ENCODE measurements at regions not wholly inside any gene's neighbourhood (a gene's known extent, or its start where the extent isn't known, plus 50 kb on each side); places are given as distances from the start of the nearest gene placed in this dataset.

DNA sequence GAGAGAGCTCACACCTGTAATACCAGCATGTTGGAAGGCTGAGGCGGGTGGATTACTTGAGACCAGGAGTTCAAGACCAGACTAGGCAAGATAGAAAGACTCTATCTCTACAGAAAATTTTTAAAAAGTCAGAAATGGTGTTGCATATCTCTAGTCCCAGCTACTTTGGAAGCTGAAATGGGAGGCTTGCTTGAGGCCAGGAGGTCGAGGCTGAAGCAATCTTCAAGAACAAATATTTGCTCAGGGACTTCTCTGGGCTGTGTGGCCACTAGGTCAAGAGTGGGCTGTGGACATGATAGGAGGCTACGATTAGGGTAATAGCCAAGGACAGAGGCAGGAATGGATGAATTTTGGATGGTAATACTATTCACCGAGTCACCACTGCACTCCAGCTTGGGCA is 135.8 kb upstream of the PEG3 start:
- H3K27me3 ChIP-seq (ENCODE audit: insufficient read depth, low read depth, low read length), result no peaks in the 10 kb centered on the region
- H2AFZ ChIP-seq (ENCODE audit: low read depth, low read length), result no peak overlapping the region
- H3K27ac ChIP-seq (ENCODE audit: low read length), result no peak overlapping the region
- H4K20me1 ChIP-seq (ENCODE audit: insufficient read depth), result no peaks in the 10 kb centered on the region
- no peaks in the 10 kb centered on the region for H3K9me2 ChIP-seq (ENCODE audit: insufficient read depth, low read length)
- no peaks in the 10 kb centered on the region for H3K36me3 ChIP-seq (ENCODE audit: insufficient read depth, low read length)
- no peaks in the 10 kb centered on the region for H3K79me2 ChIP-seq (replicated peaks; ENCODE audit: insufficient read depth, low read length)
- no peaks in the 10 kb centered on the region for H3F3A ChIP-seq (ENCODE audit: insufficient read depth, low read length, poor library complexity, severe bottlenecking)
- H3K9ac ChIP-seq (ENCODE audit: low read length), result no peak overlapping the region
- H3K4me3 ChIP-seq (ENCODE audit: low read length), result no peak overlapping the region
- H3K9me3 ChIP-seq (ENCODE audit: low read length), result peaks cover 5% of the 10 kb centered on the region
- TF ChIP-seq, protein P1, sequence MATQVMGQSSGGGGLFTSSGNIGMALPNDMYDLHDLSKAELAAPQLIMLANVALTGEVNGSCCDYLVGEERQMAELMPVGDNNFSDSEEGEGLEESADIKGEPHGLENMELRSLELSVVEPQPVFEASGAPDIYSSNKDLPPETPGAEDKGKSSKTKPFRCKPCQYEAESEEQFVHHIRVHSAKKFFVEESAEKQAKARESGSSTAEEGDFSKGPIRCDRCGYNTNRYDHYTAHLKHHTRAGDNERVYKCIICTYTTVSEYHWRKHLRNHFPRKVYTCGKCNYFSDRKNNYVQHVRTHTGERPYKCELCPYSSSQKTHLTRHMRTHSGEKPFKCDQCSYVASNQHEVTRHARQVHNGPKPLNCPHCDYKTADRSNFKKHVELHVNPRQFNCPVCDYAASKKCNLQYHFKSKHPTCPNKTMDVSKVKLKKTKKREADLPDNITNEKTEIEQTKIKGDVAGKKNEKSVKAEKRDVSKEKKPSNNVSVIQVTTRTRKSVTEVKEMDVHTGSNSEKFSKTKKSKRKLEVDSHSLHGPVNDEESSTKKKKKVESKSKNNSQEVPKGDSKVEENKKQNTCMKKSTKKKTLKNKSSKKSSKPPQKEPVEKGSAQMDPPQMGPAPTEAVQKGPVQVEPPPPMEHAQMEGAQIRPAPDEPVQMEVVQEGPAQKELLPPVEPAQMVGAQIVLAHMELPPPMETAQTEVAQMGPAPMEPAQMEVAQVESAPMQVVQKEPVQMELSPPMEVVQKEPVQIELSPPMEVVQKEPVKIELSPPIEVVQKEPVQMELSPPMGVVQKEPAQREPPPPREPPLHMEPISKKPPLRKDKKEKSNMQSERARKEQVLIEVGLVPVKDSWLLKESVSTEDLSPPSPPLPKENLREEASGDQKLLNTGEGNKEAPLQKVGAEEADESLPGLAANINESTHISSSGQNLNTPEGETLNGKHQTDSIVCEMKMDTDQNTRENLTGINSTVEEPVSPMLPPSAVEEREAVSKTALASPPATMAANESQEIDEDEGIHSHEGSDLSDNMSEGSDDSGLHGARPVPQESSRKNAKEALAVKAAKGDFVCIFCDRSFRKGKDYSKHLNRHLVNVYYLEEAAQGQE (IDR thresholded peaks at IDR 0.05; ENCODE audit: borderline replicate concordance), result no peak
- TF ChIP-seq EZH2 (IDR thresholded peaks at IDR 0.05; ENCODE audit: borderline replicate concordance, insufficient read depth, low read length, poor library complexity, severe bottlenecking), result no peak
- TF ChIP-seq RAD21 (conservative IDR thresholded peaks at IDR 0.05), result no peak
- TF ChIP-seq, protein P2, sequence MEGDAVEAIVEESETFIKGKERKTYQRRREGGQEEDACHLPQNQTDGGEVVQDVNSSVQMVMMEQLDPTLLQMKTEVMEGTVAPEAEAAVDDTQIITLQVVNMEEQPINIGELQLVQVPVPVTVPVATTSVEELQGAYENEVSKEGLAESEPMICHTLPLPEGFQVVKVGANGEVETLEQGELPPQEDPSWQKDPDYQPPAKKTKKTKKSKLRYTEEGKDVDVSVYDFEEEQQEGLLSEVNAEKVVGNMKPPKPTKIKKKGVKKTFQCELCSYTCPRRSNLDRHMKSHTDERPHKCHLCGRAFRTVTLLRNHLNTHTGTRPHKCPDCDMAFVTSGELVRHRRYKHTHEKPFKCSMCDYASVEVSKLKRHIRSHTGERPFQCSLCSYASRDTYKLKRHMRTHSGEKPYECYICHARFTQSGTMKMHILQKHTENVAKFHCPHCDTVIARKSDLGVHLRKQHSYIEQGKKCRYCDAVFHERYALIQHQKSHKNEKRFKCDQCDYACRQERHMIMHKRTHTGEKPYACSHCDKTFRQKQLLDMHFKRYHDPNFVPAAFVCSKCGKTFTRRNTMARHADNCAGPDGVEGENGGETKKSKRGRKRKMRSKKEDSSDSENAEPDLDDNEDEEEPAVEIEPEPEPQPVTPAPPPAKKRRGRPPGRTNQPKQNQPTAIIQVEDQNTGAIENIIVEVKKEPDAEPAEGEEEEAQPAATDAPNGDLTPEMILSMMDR (IDR thresholded peaks at IDR 0.05; ENCODE audit: poor library complexity, severe bottlenecking), result no peak
- TF ChIP-seq TAF1 (IDR thresholded peaks at IDR 0.05; ENCODE audit: low read depth), result no peak
- no peak overlapping the region for H3K4me2 ChIP-seq (ENCODE audit: low read length)

DNA sequence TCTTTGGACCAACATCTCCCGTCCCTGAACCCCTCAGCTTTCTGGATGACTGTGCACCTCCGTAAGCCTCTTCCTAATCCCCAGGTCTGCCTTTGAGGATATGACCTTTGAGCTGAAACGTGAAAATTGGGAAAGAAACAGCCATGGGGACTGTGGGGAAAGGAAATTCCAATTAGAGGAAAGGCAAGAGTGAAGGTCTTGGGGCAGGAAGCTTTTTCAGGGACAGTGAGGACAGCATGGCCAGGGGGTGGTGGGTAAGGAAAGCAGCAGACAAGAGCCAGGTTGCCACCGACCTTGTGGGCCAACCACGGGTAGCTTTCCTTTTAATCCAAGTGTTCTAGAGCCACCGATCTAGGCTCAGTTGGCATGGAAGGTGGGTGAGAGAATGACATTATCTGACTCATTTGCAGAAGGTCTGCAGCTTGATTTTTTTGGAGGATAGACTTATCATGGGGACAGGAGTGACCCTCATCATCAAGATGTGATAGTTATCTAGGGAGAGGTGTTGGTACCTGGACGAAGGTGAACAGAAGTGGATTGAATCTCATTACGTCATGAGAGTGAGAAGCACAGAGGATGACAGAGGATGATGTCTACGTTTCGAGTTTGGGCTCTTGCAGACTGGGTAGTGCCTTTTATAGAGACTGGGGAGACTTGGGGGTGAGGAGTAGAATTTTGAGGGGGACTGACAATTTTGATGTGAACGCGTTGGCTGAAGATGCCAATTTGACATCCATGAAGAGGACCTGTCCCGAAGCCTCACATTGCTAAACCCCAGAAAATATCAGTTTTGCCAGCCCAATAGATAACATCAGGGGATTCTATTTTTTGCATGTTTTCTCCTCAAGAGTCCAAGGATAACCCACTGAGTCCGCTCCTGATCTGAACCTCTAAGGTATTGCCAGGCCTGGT is 136.7 kb upstream of the PEG3 start:
- no peaks in the 10 kb centered on the region for H3K79me2 ChIP-seq (replicated peaks; ENCODE audit: insufficient read depth, low read length)
- no peak overlapping the region for H2AFZ ChIP-seq (ENCODE audit: low read depth, low read length)
- H3K4me2 ChIP-seq (ENCODE audit: low read length), result no peak overlapping the region
- TF ChIP-seq TAF1 (IDR thresholded peaks at IDR 0.05; ENCODE audit: low read depth), result no peak
- no peak for TF ChIP-seq EP300 (conservative IDR thresholded peaks at IDR 0.05; ENCODE audit: poor library complexity, severe bottlenecking)
- TF ChIP-seq SMC3 (conservative IDR thresholded peaks at IDR 0.05; ENCODE audit: poor library complexity), result no peak
- no peak for TF ChIP-seq EZH2 (IDR thresholded peaks at IDR 0.05; ENCODE audit: borderline replicate concordance, insufficient read depth, low read length, poor library complexity, severe bottlenecking)
- TF ChIP-seq, protein P1 (IDR thresholded peaks at IDR 0.05; ENCODE audit: borderline replicate concordance), result no peak
- TF ChIP-seq MXI1 (conservative IDR thresholded peaks at IDR 0.05; ENCODE audit: poor library complexity, severe bottlenecking), result no peak
- TF ChIP-seq POLR2AphosphoS5 (IDR thresholded peaks at IDR 0.05), result no peak
- H3K27ac ChIP-seq (ENCODE audit: low read length), result no peak overlapping the region
- H3K4me3 ChIP-seq (ENCODE audit: low read length), result no peak overlapping the region
- no peaks in the 10 kb centered on the region for H4K20me1 ChIP-seq (ENCODE audit: insufficient read depth)
- no peaks in the 10 kb centered on the region for H3F3A ChIP-seq (ENCODE audit: insufficient read depth, low read length, poor library complexity, severe bottlenecking)
- H3K27me3 ChIP-seq (ENCODE audit: insufficient read depth, low read depth, low read length), result no peaks in the 10 kb centered on the region
- no peak overlapping the region for H3K9ac ChIP-seq (ENCODE audit: low read length)
- no peaks in the 10 kb centered on the region for H3K36me3 ChIP-seq (ENCODE audit: insufficient read depth, low read length)
- peaks cover 5% of the 10 kb centered on the region for H3K9me3 ChIP-seq (ENCODE audit: low read length)
- H3K9me2 ChIP-seq (ENCODE audit: insufficient read depth, low read length), result no peaks in the 10 kb centered on the region
